HCT116 (cell line): ENCODE measurements at regions not wholly inside any gene's neighbourhood (a gene's known extent, or its start where the extent isn't known, plus 50 kb on each side); places are given as distances from the start of the nearest gene placed in this dataset.

ENCODE experiments used
- ATAC-seq: fragments of 200-7000 bp; cut with Tn5 transposase; 2 replicates; pipeline ENCODE4 v1.9.1; 2020; ENCODE audit warnings: mild to moderate bottlenecking, moderate library complexity
- BruUV-seq: library from RNA; stranded (reverse); fragments of 400-500 nt; replicated peaks from 2 replicates; lab custom pipeline; 2021; lab: Mats Ljungman, UMichigan
- CTCF ChIA-PET: fragments of 300-600 bp; sonication (Branson Sonifier 250); formaldehyde crosslinking; loops from one replicate; lab custom pipeline; 2021; ENCODE audit warnings: antibody characterized with exemption; lab: Charles Lee
- POLR2A ChIA-PET: fragments of 300-600, 350-600 bp; sonication (Branson Sonifier 250); formaldehyde crosslinking; loops from one replicate; lab custom pipeline; 2021; ENCODE audit warnings: antibody characterized with exemption; lab: Charles Lee
- RAD21 ChIA-PET, 2 experiments: fragments of 300-600 bp; sonication (Branson Sonifier 250); formaldehyde crosslinking; loops; one replicate each; lab custom pipeline; 2023; ENCODE audit warnings: low total read pairs in 2 of 2; ENCODE audit not compliant: uncharacterized antibody in 2 of 2, unreplicated experiment in 2 of 2, low non-redundant PET in 1 of 2; lab: Charles Lee
- DNase-seq: peaks from one replicate; pipeline ENCODE4 v3.0.0-alpha.2; 2010; ENCODE audit warnings: low read depth, low spot score
- H2AFZ ChIP-seq: fragments of 200-600 bp; shearing (Covaris generic), sonication (generic); 2 replicates; pipeline ENCODE4 v1.6.1; 2017; ENCODE audit warnings: low read depth, mixed run types, mixed read lengths, antibody characterized with exemption, low read length; ENCODE audit not compliant: poor library complexity, severe bottlenecking
- H3K27ac ChIP-seq: 2 replicates; pipeline ENCODE4 v1.5.1; 2012; ENCODE audit warnings: low read depth, low read length
- H3K27me3 ChIP-seq: fragments of 200-600 bp; sonication (generic); 2 replicates; pipeline ENCODE4 v1.6.1; 2016; ENCODE audit warnings: mixed run types, low read length, mixed read lengths; ENCODE audit not compliant: insufficient read depth
- H3K36me3 ChIP-seq, 2 experiments: fragments of 200-500 bp in 1 of 2; fragments of 200-600 bp in 1 of 2; sonication (Bioruptor generic) in 1 of 2; sonication (generic) in 1 of 2; 2 replicates each; pipeline versions ENCODE4 v1.5.1 to v1.6.1; 2014 to 2016; ENCODE audit warnings: low read length in 2 of 2, inconsistent platforms in 1 of 2, mixed read lengths in 1 of 2, mixed run types in 1 of 2; ENCODE audit not compliant: insufficient read depth in 2 of 2, control insufficient read depth in 1 of 2
- H3K4me1 ChIP-seq, 2 experiments: fragments of 200-600 bp in 1 of 2; sonication (generic) in 1 of 2; 2 replicates each; pipeline versions ENCODE4 v1.5.1 to v1.6.1; 2012 to 2017; ENCODE audit warnings: low read length in 2 of 2, inconsistent platforms in 1 of 2, mild to moderate bottlenecking in 1 of 2, mixed read lengths in 1 of 2, mixed run types in 1 of 2, moderate library complexity in 1 of 2; ENCODE audit not compliant: insufficient read depth in 2 of 2, control insufficient read depth in 1 of 2
- H3K4me2 ChIP-seq: fragments of 200-600 bp; sonication (generic); 2 replicates; pipeline ENCODE4 v1.6.1; 2017; ENCODE audit warnings: mixed run types, low read length, mixed read lengths
- H3K4me3 ChIP-seq, 2 experiments: fragments of 200-600 bp in 1 of 2; sonication (generic) in 1 of 2; replicated peaks in 1 of 2; 2 replicates each; pipeline ENCODE4 v1.5.1; 2011 to 2016; ENCODE audit warnings: low read length in 2 of 2, control low read depth in 1 of 2, low read depth in 1 of 2, mild to moderate bottlenecking in 1 of 2, mixed read lengths in 1 of 2, mixed run types in 1 of 2
- H3K79me2 ChIP-seq: fragments of 200-600 bp; sonication (generic); 2 replicates; pipeline ENCODE4 v1.6.1; 2017; ENCODE audit warnings: mild to moderate bottlenecking, mixed run types, low read length, moderate library complexity, mixed read lengths; ENCODE audit not compliant: insufficient read depth
- H3K9ac ChIP-seq: fragments of 200-600 bp; sonication (generic); 2 replicates; pipeline ENCODE4 v1.6.1; 2016; ENCODE audit warnings: low read length, mixed read lengths
- H3K9me2 ChIP-seq: fragments of 200-600 bp; sonication (generic), shearing (Covaris generic); 2 replicates; pipeline ENCODE4 v1.6.1; 2017; ENCODE audit warnings: mixed run types, mild to moderate bottlenecking, moderate library complexity; ENCODE audit not compliant: insufficient read depth
- H3K9me3 ChIP-seq, 2 experiments: fragments of 200-500 bp in 1 of 2; fragments of 200-600 bp in 1 of 2; sonication (Bioruptor generic) in 1 of 2; sonication (generic) in 1 of 2; 2 replicates each; pipeline ENCODE4 v1.6.1; 2014 to 2017; ENCODE audit warnings: low read length in 2 of 2, mixed read lengths in 2 of 2, inconsistent platforms in 1 of 2, low read depth in 1 of 2, mild to moderate bottlenecking in 1 of 2, mixed run types in 1 of 2, moderate library complexity in 1 of 2; ENCODE audit not compliant: control insufficient read depth in 1 of 2, insufficient read depth in 1 of 2
- H4K20me1 ChIP-seq: fragments of 200-600 bp; sonication (generic), shearing (Covaris generic); 2 replicates; pipeline ENCODE4 v1.6.1; 2017; ENCODE audit warnings: mixed run types, mild to moderate bottlenecking, moderate library complexity; ENCODE audit not compliant: insufficient read depth
- ATF3 ChIP-seq: IDR thresholded peaks from 2 replicates; pipeline ENCODE4 v1.6.1; 2012
- CBX3 ChIP-seq: IDR thresholded peaks from 2 replicates; pipeline ENCODE4 v1.6.1; 2012; ENCODE audit warnings: low read depth
- CEBPB ChIP-seq: IDR thresholded peaks from 2 replicates; pipeline ENCODE4 v1.6.1; 2012; ENCODE audit warnings: low read depth
- EGR1 ChIP-seq: IDR thresholded peaks from 2 replicates; pipeline ENCODE4 v1.6.1; 2012; ENCODE audit warnings: low read depth
- ELF1 ChIP-seq: IDR thresholded peaks from 2 replicates; pipeline ENCODE4 v1.6.1; 2012; ENCODE audit warnings: low read depth, borderline replicate concordance
- MAX ChIP-seq: IDR thresholded peaks from 2 replicates; pipeline ENCODE4 v1.6.1; 2012
- POLR2A ChIP-seq: IDR thresholded peaks from 2 replicates; pipeline ENCODE4 v1.7.0; 2011; ENCODE audit warnings: borderline replicate concordance; ENCODE audit not compliant: insufficient read depth, insufficient read length; ENCODE audit errors: extremely low read depth
- SIN3A ChIP-seq: IDR thresholded peaks from 2 replicates; pipeline ENCODE4 v1.6.1; 2012; ENCODE audit warnings: low read depth
- SP1 ChIP-seq: IDR thresholded peaks from 2 replicates; pipeline ENCODE4 v1.6.1; 2012; ENCODE audit warnings: low read depth
- SRF ChIP-seq: IDR thresholded peaks from 2 replicates; pipeline ENCODE4 v1.6.1; 2012; ENCODE audit warnings: low read depth
- TCF7L2 ChIP-seq: IDR thresholded peaks from 2 replicates; pipeline ENCODE4 v1.7.0; 2011; ENCODE audit warnings: borderline replicate concordance, inconsistent platforms; ENCODE audit not compliant: insufficient read depth, insufficient read length; ENCODE audit errors: extremely low read depth
- YY1 ChIP-seq: IDR thresholded peaks from 2 replicates; pipeline ENCODE4 v1.6.1; 2011; ENCODE audit warnings: low read length, low read depth, moderate library complexity, mild to moderate bottlenecking; ENCODE audit not compliant: insufficient replicate concordance; ENCODE audit errors: extremely low read depth
- ZBTB33 ChIP-seq: IDR thresholded peaks from 2 replicates; pipeline ENCODE4 v1.6.1; 2011; ENCODE audit warnings: mild to moderate bottlenecking, low read length, moderate library complexity; ENCODE audit not compliant: insufficient replicate concordance; ENCODE audit errors: extremely low read depth
- ZFX ChIP-seq: fragments of 450-650 bp; IDR thresholded peaks from 2 replicates; pipeline ENCODE4 v1.6.1; 2017
- intact Hi-C: fragments of 100-400 bp; cut with micrococcal nuclease; formaldehyde crosslinking; loops from 2 replicates; pipeline ENCODE4 v1.10.0; 2022
- TF ChIP-seq, protein P1 (sequence below), 3 experiments: fragments of 200-600 bp in 1 of 3; sonication (generic) in 1 of 3; IDR thresholded peaks in 2 of 3; conservative IDR thresholded peaks in 1 of 3; 2 replicates each; pipeline ENCODE4 v1.5.1; 2012 to 2017; ENCODE audit warnings: low read depth in 2 of 3, low read length in 2 of 3, antibody characterized with exemption in 1 of 3, borderline replicate concordance in 1 of 3, control low read depth in 1 of 3, mild to moderate bottlenecking in 1 of 3, mixed read lengths in 1 of 3, mixed run types in 1 of 3, moderate library complexity in 1 of 3; ENCODE audit not compliant: insufficient read depth in 1 of 3

DNA sequence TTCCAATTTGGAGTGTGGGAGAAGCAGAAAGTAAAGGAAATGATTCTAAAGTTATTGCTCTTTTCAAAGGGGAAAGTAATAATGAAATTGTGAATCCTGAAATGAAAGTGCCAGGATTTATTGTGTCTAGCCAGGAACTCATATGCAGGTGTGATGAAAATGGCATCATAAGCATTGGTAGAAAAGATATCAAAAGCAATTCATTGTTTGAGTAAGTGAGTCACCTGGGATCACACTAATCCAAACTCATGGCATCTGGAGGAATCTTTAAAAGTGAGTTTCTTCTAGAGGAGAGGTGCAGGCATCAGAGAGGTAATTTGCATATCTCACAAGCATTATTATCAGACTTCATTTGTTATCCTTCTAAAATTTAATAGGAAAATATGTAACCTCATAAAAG, 84.7 kb downstream of the LARP7 start:
- ChIA-PET POLR2A (no interaction called here), CTCF (no interaction called here), RAD21 (no interaction called here)
- Histone ChIP-seq H2AFZ (no peak overlapping the region), H3K9ac (no peak overlapping the region), H3K4me2 (no peak overlapping the region), H3K36me3 (no peaks in the 10 kb centered on the region), H3K4me3 (no peak overlapping the region), H3K79me2 (no peaks in the 10 kb centered on the region), H3K27ac (no peak overlapping the region), H3K9me2 (no peaks in the 10 kb centered on the region), H3K27me3 (no peaks in the 10 kb centered on the region), H4K20me1 (no peaks in the 10 kb centered on the region), H3K4me1 (peaks cover 0 to 5% of the 10 kb centered on the region in 2 experiments; a peak in 1 of 4 replicates), H3K9me3 (no peaks in the 10 kb centered on the region)
- intact Hi-C loops = no loop called here
- no peak for TF ChIP-seq MAX
- TF ChIP-seq TCF7L2 = no peak
- no peak for TF ChIP-seq SRF
- TF ChIP-seq, protein P1, sequence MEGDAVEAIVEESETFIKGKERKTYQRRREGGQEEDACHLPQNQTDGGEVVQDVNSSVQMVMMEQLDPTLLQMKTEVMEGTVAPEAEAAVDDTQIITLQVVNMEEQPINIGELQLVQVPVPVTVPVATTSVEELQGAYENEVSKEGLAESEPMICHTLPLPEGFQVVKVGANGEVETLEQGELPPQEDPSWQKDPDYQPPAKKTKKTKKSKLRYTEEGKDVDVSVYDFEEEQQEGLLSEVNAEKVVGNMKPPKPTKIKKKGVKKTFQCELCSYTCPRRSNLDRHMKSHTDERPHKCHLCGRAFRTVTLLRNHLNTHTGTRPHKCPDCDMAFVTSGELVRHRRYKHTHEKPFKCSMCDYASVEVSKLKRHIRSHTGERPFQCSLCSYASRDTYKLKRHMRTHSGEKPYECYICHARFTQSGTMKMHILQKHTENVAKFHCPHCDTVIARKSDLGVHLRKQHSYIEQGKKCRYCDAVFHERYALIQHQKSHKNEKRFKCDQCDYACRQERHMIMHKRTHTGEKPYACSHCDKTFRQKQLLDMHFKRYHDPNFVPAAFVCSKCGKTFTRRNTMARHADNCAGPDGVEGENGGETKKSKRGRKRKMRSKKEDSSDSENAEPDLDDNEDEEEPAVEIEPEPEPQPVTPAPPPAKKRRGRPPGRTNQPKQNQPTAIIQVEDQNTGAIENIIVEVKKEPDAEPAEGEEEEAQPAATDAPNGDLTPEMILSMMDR (IDR thresholded peaks at IDR 0.05 in 2 of 3, conservative IDR thresholded peaks at IDR 0.05 in 1 of 3; ENCODE audit: borderline replicate concordance in 1 of 3, insufficient read depth in 1 of 3, low read depth in 2 of 3, low read length in 2 of 3) = no peak
- no peak for TF ChIP-seq ZBTB33
- no peak for TF ChIP-seq SIN3A
- TF ChIP-seq ELF1 = no peak
- no peak for TF ChIP-seq POLR2A
- TF ChIP-seq ATF3 = no peak
- TF ChIP-seq CBX3 = no peak
- TF ChIP-seq SP1 = no peak
- no peak for TF ChIP-seq ZFX
- TF ChIP-seq CEBPB = no peak
- no peak for TF ChIP-seq EGR1
- TF ChIP-seq YY1 = no peak
- DNase-seq = no peak
- BruUV-seq = no TSS peak
- ATAC-seq = no peak
